Calu3 (cell line): ENCODE measurements at regions not wholly inside any gene's neighbourhood (a gene's known extent, or its start where the extent isn't known, plus 50 kb on each side); places are given as distances from the start of the nearest gene placed in this dataset.

Experiments
- BruUV-seq: library from RNA; stranded (reverse); fragments of 400-500 nt; replicated peaks from 2 replicates; lab custom pipeline; 2021; lab: Mats Ljungman, UMichigan
- CTCF ChIA-PET: fragments of 300-600 bp; sonication (Branson Sonifier 250); formaldehyde crosslinking; loops from one replicate; lab custom pipeline; 2022; ENCODE audit warnings: antibody characterized with exemption; lab: Charles Lee
- DNase-seq: peaks from one replicate; pipeline ENCODE4 v3.0.0; 2022
- H3K27ac Mint-ChIP-seq: one replicate; pipeline ENCODE4 v1.8.0; 2022; ENCODE audit warnings: mixed read lengths; ENCODE audit not compliant: unreplicated experiment
- H3K27me3 Mint-ChIP-seq: one replicate; pipeline ENCODE4 v1.8.0; 2022; ENCODE audit warnings: mixed read lengths; ENCODE audit not compliant: unreplicated experiment
- H3K36me3 Mint-ChIP-seq: one replicate; pipeline ENCODE4 v1.8.0; 2022; ENCODE audit warnings: mild to moderate bottlenecking, moderate library complexity, mixed read lengths; ENCODE audit not compliant: insufficient read depth, unreplicated experiment
- H3K4me1 Mint-ChIP-seq: one replicate; pipeline ENCODE4 v1.8.0; 2022; ENCODE audit warnings: mild to moderate bottlenecking, low read depth, mixed read lengths; ENCODE audit not compliant: unreplicated experiment
- H3K4me3 Mint-ChIP-seq: one replicate; pipeline ENCODE4 v1.8.0; 2022; ENCODE audit warnings: mild to moderate bottlenecking, low read depth, moderate library complexity, mixed read lengths; ENCODE audit not compliant: unreplicated experiment
- H3K9me3 Mint-ChIP-seq: one replicate; pipeline ENCODE4 v1.8.0; 2022; ENCODE audit warnings: low read depth, mixed read lengths; ENCODE audit not compliant: unreplicated experiment
- CTCF ChIP-seq: fragments of 200-600 bp; IDR thresholded peaks from one replicate; pipeline ENCODE4 v1.8.0; 2022; ENCODE audit warnings: antibody characterized with exemption; ENCODE audit not compliant: unreplicated experiment
- intact Hi-C: fragments of 100-400 bp; cut with micrococcal nuclease; formaldehyde crosslinking; loops from one replicate; pipeline ENCODE4 v1.10.0; 2022; ENCODE audit not compliant: unreplicated experiment

DNA sequence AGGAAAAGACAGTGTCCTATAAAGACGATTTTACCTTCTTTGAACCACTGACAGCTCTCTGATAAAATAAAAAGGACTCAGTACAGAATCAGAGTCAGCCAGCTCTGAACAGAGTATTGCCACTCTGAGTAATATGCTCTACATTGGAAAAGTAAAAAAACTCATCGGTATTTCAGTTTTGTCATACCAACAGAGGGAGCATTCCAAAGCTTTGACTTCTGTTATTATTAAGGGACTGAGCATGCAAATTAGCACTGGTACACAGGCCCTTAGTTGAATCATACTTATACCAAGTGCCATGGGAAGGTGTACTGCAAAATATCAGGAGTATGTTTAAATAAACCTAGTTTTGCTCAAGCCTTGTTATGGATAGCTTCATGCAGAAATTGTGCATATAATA, 509.0 kb upstream of the KIF2B start:
- no TSS peak for BruUV-seq
- DNase-seq: no peak
- Mint-ChIP-seq H3K27me3 (no peaks in the 10 kb centered on the region), H3K9me3 (no peaks in the 10 kb centered on the region), H3K4me1 (no peaks in the 10 kb centered on the region), H3K4me3 (no peak overlapping the region), H3K27ac (no peak overlapping the region), H3K36me3 (no peaks in the 10 kb centered on the region)
- CTCF ChIA-PET: no interaction called here
- intact Hi-C loops: no loop called here
- no peak for TF ChIP-seq CTCF

- no peaks in the 10 kb centered on the region for H3K36me3 Mint-ChIP-seq
- H3K27me3 Mint-ChIP-seq: no peaks in the 10 kb centered on the region
- H3K4me3 Mint-ChIP-seq: no peak overlapping the region
- TF ChIP-seq CTCF: no peak
- CTCF ChIA-PET: no interaction called here
- intact Hi-C loops: no loop called here
- no peaks in the 10 kb centered on the region for H3K4me1 Mint-ChIP-seq
- no peak overlapping the region for H3K27ac Mint-ChIP-seq
- no peaks in the 10 kb centered on the region for H3K9me3 Mint-ChIP-seq
- BruUV-seq: no TSS peak
- DNase-seq: no peak
These were observed 544.3 kb upstream of the KIF2B start for GRCh38 chr17:53278466-53278865.

- H3K4me3 Mint-ChIP-seq: no peak overlapping the region
- intact Hi-C loops: no loop called here
- no peaks in the 10 kb centered on the region for H3K27me3 Mint-ChIP-seq
- BruUV-seq: no TSS peak
- CTCF ChIA-PET: no interaction called here
- no peak for TF ChIP-seq CTCF
- no peaks in the 10 kb centered on the region for H3K4me1 Mint-ChIP-seq
- H3K27ac Mint-ChIP-seq: no peak overlapping the region
- no peaks in the 10 kb centered on the region for H3K9me3 Mint-ChIP-seq
- DNase-seq: no peak
- H3K36me3 Mint-ChIP-seq: no peaks in the 10 kb centered on the region
These were observed 549.6 kb upstream of the KIF2B start for GRCh38 chr17:53273126-53273525.

DNA sequence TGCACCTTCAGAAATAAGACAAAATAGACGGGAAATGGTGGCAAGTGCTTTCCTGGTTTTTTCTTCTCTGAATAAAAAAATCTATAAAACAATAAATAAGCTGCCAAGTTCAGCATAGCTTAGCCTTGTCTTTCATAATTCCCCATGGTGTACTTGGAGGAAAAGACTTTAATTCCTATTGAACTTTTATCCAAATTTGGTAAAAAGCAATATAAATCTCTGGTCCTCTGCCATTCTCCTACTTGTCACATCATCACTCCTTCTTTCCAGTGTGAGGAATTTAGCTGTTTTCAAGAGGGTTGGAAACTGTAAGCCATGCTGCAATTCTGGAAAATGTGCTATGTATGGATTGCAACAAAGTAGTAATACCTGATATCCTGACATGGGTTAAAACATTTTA, 551.8 kb upstream of the KIF2B start:
- Mint-ChIP-seq H3K27me3 (no peaks in the 10 kb centered on the region), H3K4me1 (no peaks in the 10 kb centered on the region), H3K36me3 (no peaks in the 10 kb centered on the region), H3K9me3 (no peaks in the 10 kb centered on the region), H3K27ac (no peak overlapping the region), H3K4me3 (no peak overlapping the region)
- intact Hi-C loops: no loop called here
- DNase-seq: no peak
- no peak for TF ChIP-seq CTCF
- BruUV-seq: no TSS peak
- CTCF ChIA-PET: no interaction called here
